Hematopoietic multipotent progenitor cell (in vitro differentiated cells): ENCODE measurements at regions not wholly inside any gene's neighbourhood (a gene's known extent, or its start where the extent isn't known, plus 50 kb on each side); places are given as distances from the start of the nearest gene placed in this dataset.
A peak's percentile ranks its signal among the peaks of the same experiment; 100 is the strongest.

Experiments used
- DNase-seq, 3 donors: peaks; one replicate each; pipeline ENCODE4 v3.0.0-alpha.2; 2011 to 2015; ENCODE audit warnings: low read depth in 2 of 3, low spot score in 2 of 3

DNA sequence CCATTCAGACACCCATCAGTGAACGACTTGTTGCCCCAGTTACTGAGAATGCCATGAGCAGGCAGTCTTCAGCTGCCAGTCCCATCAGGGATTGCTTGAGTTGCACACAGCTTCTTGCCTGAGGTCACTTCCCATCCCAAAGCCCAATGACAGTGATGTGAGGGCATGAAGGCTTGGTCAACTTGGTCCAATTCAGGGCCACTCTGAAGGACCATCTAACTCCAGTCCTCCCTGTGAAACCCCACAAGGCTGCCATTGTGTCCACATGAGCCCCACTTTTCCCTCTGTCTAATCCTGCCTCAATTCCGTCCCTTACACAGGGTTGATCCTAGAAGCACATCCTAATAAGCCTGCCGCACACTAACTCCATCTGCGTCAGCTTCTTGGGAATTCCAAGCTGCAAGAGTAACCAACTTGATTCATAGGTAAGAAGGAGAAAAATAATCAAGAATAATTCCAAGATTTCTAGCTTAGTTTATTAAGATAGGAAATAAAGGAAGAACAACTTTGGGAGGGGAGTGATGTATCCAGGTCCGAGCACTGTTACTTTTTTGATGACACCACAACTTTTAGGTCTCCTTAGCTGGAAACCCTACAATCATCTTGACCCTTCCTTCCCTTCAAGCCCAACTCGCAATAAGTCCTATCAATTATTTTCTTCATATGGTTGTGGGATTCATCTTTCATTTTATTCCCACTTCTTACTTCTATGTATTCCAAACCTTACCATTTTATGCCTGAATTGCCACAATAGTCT lies 110.9 kb downstream of the LRRC30 start:
- no peak for DNase-seq

DNA sequence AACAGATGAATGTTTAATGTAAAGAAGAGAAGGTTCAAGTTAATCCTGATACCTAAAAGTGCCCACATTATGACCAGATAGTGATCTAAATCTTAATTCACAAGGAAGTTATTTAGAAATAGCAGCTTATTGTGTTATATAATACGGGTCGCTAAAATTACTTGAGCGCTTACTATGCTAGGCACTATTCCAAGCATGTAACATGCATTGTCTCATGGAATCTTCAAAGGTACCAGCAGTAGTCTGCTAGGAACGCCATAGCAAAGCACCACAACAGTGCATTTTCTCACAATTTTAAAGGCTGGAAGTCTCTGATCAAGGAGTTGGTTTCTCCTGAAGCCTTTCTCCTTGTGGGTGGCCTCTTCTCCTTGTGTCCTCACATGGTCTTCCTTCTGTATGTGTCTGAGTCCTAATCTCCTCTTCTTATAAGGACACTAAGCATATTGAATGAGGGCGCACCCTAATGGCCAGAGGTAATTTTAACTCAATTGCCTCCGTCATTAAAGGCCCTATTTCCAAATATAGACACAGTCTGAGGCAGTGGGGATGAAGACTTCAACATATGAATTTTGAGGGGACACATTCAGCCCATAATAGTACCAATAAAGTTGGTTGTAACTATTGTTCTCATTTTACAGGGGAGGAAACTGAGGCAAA lies 118.4 kb downstream of the LRRC30 start:
- DNase-seq, result no peak

DNA sequence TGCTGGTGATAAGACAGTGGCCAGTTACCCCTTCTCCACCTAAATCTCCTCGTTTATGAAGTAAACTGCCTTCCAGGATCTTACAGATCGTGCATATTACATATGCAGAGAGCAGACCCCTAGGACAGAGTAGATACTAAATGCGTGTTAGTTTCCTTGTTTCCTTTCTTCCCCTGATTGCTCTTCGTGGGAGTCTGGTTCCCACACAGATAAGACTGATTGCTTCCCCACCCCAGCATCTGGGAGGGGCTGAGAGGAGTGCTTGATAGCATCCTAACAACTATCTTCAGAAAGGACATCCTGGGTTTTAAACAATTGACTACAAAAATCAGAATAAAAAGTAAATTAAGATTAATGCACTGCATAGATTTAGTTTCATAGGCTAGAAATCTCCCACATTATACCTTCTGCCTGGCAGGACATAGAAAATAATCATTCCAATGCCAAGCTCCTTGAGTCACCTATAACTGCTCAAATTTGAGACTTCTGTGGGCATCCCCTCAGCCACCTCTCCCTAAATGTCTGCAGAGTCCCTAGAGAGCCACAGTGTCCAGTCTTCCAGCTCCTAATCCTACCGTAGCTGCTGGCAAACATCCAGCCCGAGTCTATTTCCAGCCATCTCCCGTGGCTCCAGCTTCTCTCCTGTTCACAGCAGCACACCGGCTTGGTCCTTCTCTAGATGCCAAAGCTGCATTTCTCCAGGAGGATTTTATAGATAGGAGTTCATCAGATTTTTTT lies 128.3 kb downstream of the LRRC30 start:
- DNase-seq, result no peak

DNA sequence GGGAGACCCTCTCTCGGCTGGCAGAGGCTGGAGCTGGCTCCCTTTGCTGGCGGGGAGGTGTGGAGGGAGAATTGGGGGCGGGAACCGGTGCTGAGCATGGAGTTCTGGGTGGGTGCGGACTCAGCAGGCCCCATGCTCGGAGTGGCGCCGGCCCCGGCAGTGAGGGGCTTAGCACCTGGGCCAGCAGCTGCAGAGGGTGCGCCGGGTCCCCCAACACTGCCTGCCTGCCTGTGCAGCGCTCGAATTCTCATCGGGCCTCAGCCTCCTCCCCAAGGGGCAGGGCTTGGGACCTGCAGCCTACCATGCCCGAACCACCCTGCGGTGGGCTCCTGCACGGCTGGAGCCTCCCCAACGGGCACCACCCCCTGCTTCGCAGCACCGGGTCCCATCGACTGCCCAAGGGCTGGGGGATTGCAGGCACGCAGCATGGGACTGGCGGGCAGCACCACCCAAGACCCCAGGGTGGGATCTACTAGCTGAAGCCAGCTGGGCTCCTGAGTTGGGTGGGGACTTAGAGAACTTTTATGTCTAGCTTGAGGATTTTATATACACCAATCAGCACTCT lies 129.8 kb downstream of the LRRC30 start:
- no peak for DNase-seq

DNA sequence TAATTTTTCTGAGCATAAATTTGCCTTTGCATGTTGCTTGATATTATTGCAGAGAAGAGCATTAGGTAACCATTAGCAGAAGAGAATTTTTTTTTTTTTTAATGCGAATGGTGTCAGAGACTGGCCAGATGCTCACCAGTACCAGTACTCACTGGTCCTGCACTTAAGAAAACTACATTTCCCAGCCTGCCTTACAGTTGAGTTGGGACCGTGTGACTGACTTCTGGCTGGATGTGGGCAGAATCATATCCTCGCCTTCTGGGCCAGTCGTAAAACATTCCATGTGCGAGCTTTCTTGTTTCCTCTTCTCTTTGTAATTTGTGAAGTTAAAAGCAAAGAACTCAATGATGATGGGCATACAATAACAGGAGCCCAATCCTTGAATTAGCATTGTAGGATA lies 132.4 kb downstream of the LRRC30 start:
- DNase-seq, result no peak

DNA sequence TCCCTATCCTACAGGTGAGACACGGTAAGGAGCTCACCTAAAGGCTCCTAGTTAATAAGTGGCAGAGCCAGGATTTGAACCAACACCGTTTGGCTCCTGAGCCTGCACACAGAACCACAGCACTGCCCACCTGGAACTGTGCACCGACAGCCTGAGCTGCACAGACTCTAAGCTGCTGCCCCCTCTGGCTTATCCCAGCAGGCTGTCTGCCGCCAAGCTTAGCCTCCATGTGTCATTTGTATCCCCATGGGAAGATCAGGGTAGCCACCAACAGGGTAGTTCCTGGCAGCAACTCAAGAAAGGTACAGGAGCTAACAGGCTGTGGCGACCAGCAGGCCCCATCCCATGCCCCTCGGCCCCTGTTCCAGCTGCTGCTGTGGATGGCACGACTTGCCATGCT lies 135.7 kb downstream of the LRRC30 start:
- DNase-seq, result no peak

DNA sequence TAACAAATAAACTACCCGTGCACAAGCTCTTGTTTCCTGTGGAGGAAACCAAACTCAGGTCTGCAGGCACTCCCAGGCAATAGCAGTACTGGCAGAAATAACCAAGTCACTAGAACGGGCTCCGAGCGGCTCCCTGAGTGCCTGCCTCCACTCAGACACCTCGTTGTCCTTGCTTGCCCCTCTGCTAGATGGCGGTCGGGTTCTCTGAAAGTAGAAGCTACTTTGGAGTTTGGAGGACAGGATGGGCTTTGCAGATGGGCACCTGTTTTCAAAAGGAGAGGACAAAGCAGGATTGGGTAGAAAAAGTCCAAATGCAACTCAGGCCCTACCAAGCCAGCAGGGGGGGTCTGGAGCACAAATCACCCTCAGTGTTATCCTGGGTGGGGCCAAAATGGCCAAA lies 136.4 kb downstream of the LRRC30 start:
- peak in 2 of 3 donors; percentile 41 to 59 for DNase-seq

DNA sequence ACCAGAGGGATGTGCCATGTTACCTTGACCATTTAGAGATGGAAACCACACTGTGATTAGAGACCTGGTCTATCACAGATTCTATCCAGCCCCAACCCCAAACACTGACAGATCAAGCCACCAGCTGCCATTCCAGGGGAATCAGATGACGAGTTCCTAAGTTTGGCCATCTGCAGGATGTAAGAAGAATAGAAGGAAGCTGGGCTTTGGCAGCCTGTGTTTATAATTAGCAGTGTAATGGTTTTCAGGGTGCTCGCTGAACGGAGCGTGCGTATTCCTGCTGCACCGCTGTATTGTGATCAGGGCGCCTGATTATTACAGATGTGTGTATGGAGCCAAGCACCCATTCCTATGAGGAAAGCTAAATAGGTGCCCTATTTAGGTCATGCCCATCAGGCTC lies 138.1 kb downstream of the LRRC30 start:
- DNase-seq, result peak in 1 of 3 donors; percentile 41

DNA sequence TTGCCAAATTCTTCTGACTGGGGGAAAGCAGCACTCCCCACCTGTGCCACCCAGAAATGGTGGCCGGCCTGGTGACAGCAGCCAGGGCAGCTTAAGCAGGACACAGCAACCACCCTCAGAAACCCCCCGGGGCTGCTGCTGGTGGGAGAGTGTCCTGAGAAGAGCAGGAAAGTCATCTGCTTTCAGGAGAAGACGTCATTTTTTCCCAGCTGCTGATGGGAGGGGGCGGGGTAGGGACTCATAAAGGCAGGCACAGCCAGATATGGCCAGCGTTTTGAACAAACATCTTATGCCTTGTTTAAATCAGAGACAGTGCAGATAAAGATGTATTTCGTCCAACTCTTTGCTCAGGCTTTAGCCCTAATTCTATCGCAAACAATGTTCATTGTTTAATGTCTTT lies 139.5 kb downstream of the LRRC30 start:
- DNase-seq, result no peak

DNA sequence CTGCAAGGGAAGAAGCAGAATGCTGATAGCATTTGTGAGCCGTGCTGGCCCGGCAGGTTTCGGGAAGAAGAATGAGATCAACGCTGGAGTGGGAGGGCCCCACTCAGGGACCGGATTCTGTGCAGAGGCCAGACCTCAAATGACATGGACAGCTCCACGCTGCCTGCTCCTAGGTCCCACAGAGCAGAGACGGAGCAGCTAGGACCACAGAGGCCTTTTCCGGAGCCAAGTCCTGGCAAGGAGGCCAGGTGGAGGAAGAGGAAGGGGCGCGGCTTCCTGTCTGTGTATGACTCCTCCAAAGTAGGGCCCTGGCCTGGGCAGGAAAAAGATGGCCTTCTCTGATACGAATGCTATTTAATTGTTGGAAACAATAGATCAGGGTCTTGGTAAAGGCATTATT lies 139.9 kb downstream of the LRRC30 start:
- DNase-seq, result peak in 2 of 3 donors; percentile 81 to 86

DNA sequence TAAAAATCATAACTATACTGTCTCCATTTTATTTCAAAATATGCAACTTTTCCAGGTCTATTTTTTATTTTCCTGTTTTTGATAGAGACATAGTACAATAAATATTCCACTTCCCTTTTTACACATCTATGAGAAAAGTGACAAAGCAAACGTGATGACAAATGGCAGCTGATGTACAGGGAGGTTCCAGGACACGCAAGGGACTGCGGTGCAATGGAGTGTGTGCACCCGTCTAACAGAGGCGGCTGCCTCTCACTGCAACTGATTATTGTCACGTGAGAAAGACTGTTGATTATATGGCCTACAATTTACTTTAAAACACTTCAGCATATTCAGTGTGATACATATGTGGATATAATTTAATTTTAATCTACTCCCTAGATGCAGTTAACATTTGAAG lies 142.6 kb downstream of the LRRC30 start:
- peak in 1 of 3 donors; percentile 51 for DNase-seq

DNA sequence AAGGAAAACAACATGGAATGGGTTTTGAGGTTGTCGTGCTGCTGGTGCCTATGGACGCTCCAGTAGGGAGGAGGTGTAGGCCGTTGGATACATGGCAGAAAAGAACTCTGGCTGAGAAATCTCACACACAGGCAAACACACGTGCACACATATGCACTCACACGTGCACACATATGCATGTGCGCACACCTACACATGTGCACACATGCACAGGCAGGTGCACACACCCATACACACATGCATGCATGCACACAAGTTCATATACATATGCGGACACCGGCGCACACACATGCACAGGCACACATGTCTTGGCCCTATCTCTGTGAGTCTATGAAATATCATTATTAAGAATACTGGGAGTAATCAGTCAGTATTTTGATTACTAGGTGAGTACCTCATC lies 150.4 kb downstream of the LRRC30 start:
- DNase-seq, result no peak

DNA sequence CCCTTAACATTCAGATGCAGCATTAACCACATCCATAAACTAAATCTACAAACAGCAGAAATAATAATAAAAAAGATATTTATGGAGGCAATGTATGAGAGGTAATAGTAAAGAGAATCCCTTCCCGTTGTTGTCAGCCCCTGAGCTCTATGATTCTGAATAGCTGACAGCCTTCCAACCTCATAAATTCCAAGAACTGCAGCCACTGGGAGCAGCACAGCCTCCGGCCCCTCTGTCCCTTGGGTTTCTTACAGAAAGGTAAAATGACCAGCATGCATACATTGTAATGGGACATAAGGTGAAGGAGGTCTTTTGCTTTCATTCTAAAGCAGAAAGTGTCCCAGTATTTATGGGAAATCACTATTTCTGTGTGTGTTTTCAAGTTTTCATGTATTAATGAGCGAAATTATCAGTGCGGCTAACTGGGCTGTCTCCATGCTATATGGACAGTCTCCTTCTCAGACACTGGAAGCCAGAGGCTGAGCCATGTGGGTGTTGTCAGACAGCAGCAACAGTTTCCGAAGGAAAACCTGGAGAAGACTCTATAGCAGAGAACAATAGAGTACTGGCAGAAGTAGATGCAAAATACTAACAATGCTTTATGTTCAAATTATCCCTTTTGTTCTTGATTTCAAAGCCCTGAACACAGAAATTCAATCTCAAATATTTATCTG lies 151.6 kb downstream of the LRRC30 start:
- DNase-seq, result no peak

DNA sequence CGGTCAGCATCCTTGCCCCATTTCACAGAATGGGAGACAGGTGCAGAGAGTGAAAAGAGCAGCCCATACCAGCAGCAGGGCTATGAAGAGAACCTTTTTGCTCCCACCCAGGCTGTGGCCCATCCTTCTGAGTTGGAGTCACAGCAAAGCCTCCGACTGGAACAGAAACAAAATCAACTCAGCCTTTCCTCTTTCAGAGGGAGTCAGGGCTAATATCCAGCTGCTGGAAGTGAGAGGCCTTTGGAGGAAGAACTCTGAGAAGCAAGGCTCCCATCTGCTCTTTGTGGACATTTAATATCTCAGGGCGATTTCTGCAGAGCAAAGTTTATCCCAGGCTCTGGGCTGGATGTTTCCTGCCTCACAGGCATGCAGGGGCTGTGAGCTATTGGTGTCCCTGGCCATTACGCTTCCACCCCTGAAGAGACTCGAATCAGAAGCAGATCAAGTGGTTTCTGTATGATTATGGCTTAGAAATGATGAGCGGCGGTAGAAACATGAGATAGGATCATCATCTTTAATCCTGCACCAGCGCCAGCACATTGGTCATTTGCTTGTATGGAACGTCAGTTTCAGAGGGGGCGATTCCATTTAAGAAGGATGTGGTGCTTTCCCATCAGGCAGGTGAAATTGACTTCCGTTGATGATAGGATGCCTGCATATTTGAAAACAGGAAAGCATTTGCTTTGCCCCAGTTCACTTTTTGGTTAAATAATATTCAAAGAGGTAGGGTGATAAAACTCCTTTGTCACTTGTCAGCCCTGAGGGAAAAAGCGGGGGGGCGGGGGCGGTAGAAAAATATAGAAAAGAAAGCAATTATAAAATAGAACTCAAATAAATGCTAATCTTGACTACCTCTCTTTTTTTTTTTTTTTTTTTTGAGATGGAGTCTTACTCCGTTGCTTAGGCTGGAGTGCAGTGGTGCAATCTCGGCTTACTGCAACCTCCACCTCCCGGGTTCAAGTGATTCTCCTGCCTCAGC lies 152.4 kb downstream of the LRRC30 start:
- no peak for DNase-seq

DNA sequence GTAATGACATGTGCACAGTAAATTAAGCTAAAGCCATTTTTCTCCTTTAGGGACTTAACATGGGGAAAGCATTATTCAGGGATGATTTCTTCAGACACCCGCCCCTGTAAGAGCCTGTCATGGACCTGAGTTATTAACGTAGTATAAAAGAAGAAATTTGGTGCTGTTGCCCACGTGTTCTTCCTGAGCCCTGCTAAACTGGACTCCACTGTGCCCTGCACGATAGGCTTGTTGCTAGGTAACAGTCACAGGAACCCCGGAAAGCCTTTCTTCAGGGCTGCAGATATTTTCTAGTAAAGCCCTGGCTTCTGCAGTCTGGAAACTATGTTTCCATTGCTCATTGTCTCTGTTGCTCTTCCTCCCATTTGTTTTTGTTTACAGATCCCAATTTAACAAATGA lies 157.9 kb downstream of the LRRC30 start:
- no peak for DNase-seq

DNA sequence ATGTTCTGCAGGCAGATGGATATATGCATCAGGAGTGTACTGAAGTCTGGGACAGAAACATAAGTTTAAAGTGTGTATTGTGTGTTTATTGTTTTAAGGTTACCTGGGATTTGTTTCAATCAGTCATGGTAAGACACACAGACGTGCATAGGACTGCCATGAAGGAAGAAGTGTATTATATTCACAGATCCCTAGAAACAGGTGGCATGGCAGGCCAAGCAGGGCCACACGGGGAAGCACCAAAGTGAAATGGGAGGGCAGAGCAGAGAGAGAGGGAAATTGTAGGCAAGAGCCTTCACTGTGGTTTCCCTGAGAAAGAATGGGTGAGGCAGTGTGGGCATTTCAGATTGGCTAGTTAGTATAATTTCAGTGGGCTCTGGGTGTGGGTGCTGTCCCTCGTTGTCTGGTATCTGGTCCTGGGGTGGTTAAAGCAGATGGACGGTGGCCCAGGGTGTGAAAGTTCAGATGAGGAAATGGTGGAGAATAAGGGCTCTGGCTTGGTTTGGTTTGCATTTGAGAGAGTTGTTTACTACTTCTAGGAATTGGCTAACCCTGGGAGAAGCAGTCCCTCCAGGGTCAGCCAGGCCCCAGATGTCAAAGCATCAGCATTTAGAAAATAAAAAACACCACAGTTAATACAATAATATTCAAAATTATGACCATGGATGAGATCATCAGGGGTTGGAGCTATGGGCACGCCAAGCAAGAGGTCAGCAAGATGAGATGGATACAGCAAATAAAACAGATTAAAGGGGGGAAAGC lies 160.0 kb downstream of the LRRC30 start:
- DNase-seq, result no peak

DNA sequence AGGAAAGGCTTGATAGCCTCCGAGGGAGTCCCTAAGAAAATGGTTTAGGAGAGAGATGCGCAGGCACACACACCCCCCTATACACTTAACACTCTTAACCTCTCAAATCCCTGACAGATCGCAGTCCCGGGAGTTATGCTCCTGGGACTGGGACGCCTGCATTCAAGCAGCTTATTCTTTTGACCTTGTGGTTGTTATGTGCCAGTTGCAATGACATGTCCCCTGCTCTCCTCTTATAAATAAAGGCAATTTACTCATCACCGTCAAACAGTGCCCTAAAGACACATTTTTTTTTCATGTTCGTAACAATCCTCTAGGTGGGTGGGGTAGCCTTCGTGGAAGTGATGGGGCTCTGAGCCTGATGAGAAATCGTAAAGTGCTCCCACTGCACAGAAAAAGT lies 162.2 kb downstream of the LRRC30 start:
- no peak for DNase-seq

DNA sequence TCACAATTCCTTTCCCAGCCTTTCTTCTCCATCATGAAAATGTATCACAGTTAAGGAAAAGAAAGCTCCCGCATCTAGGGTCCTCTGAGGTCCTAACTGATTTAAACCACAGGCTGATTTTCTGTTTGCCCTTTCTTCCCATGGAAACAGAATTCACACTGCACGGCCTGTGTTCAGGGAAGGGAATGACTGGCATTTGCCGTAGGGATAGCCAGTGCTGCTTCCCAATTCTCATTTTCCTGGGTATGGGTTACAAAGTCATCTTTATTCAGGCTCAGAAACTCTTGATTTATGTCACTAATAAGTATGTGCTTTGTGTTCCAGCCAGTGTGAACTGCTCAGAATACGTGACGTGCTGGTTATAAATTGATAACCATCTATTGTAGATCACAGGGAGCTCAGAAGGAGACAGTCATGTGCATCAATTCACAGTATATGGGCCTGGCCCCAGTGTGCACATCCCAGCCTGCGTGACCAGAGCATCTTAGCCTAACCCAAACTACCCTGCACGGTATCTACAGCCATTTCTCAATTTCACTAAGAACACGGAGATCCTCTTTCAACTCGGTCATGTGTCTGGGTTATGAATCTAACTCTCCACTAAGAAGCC lies 163.3 kb downstream of the LRRC30 start:
- DNase-seq, result no peak

DNA sequence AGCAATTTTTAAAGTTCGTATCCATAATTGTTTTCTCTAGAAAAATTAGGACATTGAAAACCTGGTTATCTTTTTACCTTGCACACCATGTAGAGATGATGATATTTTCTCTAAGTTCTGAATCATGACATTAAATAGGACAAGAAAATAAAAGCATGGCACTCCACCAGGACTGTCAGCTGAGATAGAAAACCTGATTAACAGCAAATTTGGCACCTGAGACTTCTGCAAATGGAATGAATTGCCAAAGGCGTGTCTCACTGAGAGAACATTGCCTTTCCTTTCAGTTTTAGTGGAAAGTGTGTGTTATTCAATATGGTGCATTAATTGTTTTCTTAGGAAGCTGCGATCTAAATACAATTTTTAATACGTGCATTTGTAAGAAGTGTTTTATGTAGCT lies 164.7 kb downstream of the LRRC30 start:
- no peak for DNase-seq
